GM12878 (cell line): ENCODE measurements at regions not wholly inside any gene's neighbourhood (a gene's known extent, or its start where the extent isn't known, plus 50 kb on each side); places are given as distances from the start of the nearest gene placed in this dataset.
A peak's percentile ranks its signal among the peaks of the same experiment; 100 is the strongest.

Source experiments
- CEBPB ChIP-seq, 2 experiments: fragments of 150-350 bp in 1 of 2; IDR thresholded peaks; 2 replicates each; pipeline ENCODE4 v1.6.1; 2012 to 2014; ENCODE audit warnings: low read depth in 2 of 2, low read length in 2 of 2, borderline replicate concordance in 1 of 2, inconsistent platforms in 1 of 2
- CUX1 ChIP-seq: IDR thresholded peaks from 2 replicates; pipeline ENCODE4 v1.6.1; 2012; ENCODE audit warnings: improper control_type of control experiment, low read depth, low read length; ENCODE audit not compliant: insufficient replicate concordance
- GATAD2B ChIP-seq: fragments of 450-650 bp; conservative IDR thresholded peaks from 2 replicates; pipeline ENCODE4 v1.6.1; 2017; ENCODE audit warnings: low read depth, mild to moderate bottlenecking, moderate library complexity
- HSF1 ChIP-seq: fragments of 150-350 bp; IDR thresholded peaks from 2 replicates; pipeline ENCODE4 v1.6.1; 2014; ENCODE audit warnings: mild to moderate bottlenecking, low read depth, low read length
- IKZF1 ChIP-seq: fragments of 450-650 bp; conservative IDR thresholded peaks from 2 replicates; pipeline ENCODE4 v1.6.1; 2017; ENCODE audit warnings: antibody characterized with exemption, mild to moderate bottlenecking
- JUNB ChIP-seq: IDR thresholded peaks from 2 replicates; pipeline ENCODE4 v1.6.1; 2016; ENCODE audit warnings: antibody characterized with exemption, mild to moderate bottlenecking
- KLF5 ChIP-seq: fragments of 450-650 bp; IDR thresholded peaks from 2 replicates; pipeline ENCODE4 v1.6.1; 2014; ENCODE audit warnings: mild to moderate bottlenecking; ENCODE audit not compliant: partially characterized antibody
- NFIC ChIP-seq: IDR thresholded peaks from 2 replicates; pipeline ENCODE4 v1.6.1; 2012; ENCODE audit warnings: low read depth, mild to moderate bottlenecking, inconsistent platforms, low read length, moderate library complexity
- NFYB ChIP-seq: IDR thresholded peaks from 2 replicates; pipeline ENCODE4 v1.6.1; 2011; ENCODE audit warnings: low read depth, mild to moderate bottlenecking, low read length, improper control_type of control experiment, moderate library complexity; ENCODE audit not compliant: insufficient read depth
- NR2C1 ChIP-seq: fragments of 450-650 bp; IDR thresholded peaks from 2 replicates; pipeline ENCODE4 v1.6.1; 2017; ENCODE audit warnings: antibody characterized with exemption, mild to moderate bottlenecking, moderate library complexity
- RB1 ChIP-seq: fragments of 450-650 bp; formaldehyde crosslinking; IDR thresholded peaks from 2 replicates; pipeline ENCODE4 v1.6.1; 2017; ENCODE audit warnings: mild to moderate bottlenecking, borderline replicate concordance
- RFX5 ChIP-seq: IDR thresholded peaks from 2 replicates; pipeline ENCODE4 v1.6.1; 2011; ENCODE audit warnings: low read depth, low read length, improper control_type of control experiment
- USF1 ChIP-seq: IDR thresholded peaks from 2 replicates; pipeline ENCODE4 v1.6.1; 2011; ENCODE audit warnings: borderline replicate concordance, low read depth, mild to moderate bottlenecking, moderate library complexity, mixed read lengths, low read length; ENCODE audit not compliant: insufficient read depth; ENCODE audit errors: extremely low read length
- ZBED1 ChIP-seq: IDR thresholded peaks from 2 replicates; pipeline ENCODE4 v1.6.1; 2016; ENCODE audit warnings: borderline replicate concordance
- ZNF207 ChIP-seq: fragments of 450-650 bp; IDR thresholded peaks from 2 replicates; pipeline ENCODE4 v1.6.1; 2014; ENCODE audit warnings: antibody characterized with exemption, mild to moderate bottlenecking, borderline replicate concordance
- ZNF274 ChIP-seq: IDR thresholded peaks from one replicate; pipeline ENCODE4 v1.8.0; 2011; ENCODE audit not compliant: insufficient read length, insufficient read depth
- TF ChIP-seq, protein P1 (sequence below): fragments of 450-650 bp; IDR thresholded peaks from 2 replicates; pipeline ENCODE4 v1.6.1; 2017; ENCODE audit warnings: mild to moderate bottlenecking, moderate library complexity

GRCh38 chr4:124018383-124019317 is 622.1 kb downstream of the SPRY1 start (continued):
- TF ChIP-seq CUX1 (no peak), RFX5 (no peak), ZNF207 (no peak), KLF5 (no peak), HSF1 (no peak), ZNF274 (no peak), NR2C1 (no peak), ZBED1 (no peak), GATAD2B (no peak), IKZF1 (peak; percentile 69), USF1 (no peak), RB1 (no peak), JUNB (peak; percentile 78), CEBPB (IDR thresholded peaks at IDR 0.05; ENCODE audit: borderline replicate concordance in 1 of 2, low read depth in 2 of 2, low read length in 2 of 2) (no peak), NFYB (no peak), NFIC (peak; percentile 49; the same call in 1 of the 2 replicates)
- TF ChIP-seq, protein P1, sequence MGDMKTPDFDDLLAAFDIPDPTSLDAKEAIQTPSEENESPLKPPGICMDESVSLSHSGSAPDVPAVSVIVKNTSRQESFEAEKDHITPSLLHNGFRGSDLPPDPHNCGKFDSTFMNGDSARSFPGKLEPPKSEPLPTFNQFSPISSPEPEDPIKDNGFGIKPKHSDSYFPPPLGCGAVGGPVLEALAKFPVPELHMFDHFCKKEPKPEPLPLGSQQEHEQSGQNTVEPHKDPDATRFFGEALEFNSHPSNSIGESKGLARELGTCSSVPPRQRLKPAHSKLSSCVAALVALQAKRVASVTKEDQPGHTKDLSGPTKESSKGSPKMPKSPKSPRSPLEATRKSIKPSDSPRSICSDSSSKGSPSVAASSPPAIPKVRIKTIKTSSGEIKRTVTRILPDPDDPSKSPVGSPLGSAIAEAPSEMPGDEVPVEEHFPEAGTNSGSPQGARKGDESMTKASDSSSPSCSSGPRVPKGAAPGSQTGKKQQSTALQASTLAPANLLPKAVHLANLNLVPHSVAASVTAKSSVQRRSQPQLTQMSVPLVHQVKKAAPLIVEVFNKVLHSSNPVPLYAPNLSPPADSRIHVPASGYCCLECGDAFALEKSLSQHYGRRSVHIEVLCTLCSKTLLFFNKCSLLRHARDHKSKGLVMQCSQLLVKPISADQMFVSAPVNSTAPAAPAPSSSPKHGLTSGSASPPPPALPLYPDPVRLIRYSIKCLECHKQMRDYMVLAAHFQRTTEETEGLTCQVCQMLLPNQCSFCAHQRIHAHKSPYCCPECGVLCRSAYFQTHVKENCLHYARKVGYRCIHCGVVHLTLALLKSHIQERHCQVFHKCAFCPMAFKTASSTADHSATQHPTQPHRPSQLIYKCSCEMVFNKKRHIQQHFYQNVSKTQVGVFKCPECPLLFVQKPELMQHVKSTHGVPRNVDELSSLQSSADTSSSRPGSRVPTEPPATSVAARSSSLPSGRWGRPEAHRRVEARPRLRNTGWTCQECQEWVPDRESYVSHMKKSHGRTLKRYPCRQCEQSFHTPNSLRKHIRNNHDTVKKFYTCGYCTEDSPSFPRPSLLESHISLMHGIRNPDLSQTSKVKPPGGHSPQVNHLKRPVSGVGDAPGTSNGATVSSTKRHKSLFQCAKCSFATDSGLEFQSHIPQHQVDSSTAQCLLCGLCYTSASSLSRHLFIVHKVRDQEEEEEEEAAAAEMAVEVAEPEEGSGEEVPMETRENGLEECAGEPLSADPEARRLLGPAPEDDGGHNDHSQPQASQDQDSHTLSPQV = no peak
